Activated T-helper 1 cell treated with Interleukin-2 at 50 U/mL for 16 hours (primary cell): ENCODE measurements at regions not wholly inside any gene's neighbourhood (a gene's known extent, or its start where the extent isn't known, plus 50 kb on each side); places are given as distances from the start of the nearest gene placed in this dataset.
"Not testable (repeated sequence)": the region's sequence is repeated elsewhere in the genome, so short reads cannot be mapped to it uniquely, and the experiment has no call there.

ENCODE experiments used
- DNase-seq: peaks from one replicate; pipeline ENCODE4 v3.0.0-alpha.2; 2020; ENCODE audit warnings: low read depth

GRCh38 chr4:128565565-128566186 is 243.8 kb upstream of the JADE1 start:
- no peak for DNase-seq

GRCh38 chr4:128565054-128565453 is 244.4 kb upstream of the JADE1 start:
- no peak for DNase-seq

DNA sequence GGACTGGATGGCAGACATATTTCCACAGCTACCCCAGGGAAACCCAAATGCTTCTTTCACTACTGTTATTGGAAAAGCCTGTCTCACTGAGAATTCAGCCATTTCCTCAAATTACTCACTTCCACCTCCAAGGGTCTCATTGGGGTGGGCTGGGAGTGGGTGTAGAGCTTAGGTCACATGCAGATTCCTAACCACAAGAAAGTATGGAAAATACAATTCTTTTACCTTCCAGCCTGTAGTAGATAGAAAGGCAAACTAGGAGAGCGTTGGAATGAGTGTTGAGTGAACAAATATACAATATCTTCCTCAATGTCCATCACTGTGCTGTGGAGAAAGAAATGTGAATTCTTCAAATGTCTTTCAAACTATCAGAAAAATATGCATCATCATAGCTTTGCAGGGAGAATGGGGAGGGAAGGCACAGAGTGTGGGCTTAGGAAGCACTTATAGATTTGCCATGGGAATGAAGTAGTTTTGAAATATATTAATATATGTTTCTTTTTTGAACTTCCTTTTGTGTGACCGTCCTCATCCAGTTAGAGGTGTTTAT is 245.3 kb upstream of the JADE1 start:
- DNase-seq: no peak

GRCh38 chr4:128560754-128561495 is 248.6 kb upstream of the JADE1 start:
- no peak for DNase-seq

DNA sequence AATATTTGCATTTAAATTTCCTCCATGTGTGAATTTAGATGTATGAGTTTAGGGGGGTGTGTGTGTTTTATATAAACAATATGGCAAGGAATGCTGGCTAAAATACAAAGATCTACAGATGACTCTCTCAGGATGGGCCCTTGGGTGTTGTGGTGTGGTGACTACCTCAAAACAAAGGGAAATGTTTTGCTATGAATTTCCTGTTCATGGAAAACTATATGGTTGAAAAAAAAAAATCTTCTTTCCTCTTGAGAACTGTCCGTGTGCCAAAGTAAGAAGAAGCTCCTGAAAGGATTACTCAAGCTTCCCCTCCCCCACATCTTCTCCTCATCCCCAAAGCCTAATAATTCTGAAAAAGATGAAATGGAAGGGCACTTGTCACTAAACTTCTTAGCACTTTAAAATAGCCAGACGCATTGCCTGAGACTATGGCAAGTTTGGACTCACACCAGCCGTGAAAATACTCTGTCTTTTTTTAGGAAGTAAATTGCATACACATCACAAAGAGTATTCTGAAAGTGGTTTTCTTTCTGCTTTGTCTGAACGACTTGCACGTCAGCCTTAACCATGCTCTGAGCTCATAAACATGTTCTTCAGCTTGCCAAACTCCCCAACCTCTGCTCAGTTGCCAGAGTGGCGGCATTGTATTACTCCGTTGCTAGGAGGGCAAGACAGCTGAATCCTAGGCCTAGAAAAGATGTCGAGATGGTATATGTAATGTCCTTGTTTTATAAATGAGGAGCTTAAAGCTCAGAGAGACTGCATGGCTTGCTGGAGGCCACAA is 250.4 kb upstream of the JADE1 start:
- DNase-seq: no peak

GRCh38 chr4:128556756-128557155 is 252.7 kb upstream of the JADE1 start:
- DNase-seq: no peak

DNA sequence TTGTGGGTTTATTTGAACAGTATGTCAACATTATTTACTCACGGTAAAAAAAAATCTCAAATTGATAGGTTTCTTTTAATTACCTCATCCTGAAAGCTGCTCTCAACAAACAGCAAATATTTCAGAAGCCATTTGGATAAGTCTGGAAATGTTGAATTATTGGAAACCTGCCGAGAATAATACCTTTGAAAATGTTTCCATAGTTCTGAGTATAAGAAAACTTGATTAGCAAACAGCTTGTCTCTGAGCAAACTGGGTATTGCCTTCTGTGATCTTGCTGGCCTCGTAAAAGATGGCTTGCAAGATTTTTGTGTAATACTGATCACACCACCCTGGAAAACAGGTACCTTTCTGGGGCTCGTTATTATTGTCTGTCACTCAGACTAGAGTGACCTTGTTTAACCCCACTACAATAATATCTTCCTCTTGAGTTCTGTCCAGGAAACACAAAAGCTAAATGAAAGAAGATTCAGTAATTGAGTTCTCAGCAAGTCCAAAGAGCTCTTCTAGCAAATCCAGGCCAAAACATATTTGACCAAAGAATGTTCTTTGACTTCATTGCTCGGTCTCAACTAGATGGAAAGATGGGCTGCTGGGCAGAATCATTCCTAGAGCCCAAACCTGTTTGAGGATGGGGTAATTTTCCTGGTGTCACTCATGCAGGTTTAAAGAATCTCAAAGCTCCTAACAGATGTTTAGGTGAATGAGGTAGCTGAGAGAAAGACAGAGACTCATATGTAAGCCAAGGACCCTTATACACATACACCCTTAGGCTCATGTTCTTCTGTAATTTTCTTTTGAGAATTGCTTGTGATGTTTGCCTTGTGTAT is 255.6 kb upstream of the JADE1 start:
- DNase-seq: no peak

DNA sequence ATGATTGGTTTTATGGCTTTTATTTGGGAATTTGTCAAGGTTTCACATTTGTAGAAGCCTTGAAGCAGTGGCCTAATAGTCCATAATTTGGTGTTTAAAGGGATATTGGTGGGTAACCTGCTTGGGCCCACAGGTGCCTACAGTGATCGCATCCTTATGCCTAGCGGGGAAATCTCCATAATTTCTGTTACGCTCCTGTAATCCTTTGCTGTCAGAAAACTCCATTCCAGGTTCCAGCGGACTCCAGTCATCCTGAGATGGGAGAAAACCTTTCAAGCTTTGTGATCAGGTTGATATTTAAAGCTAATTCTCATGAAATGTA is 257.0 kb upstream of the JADE1 start:
- DNase-seq: no peak

DNA sequence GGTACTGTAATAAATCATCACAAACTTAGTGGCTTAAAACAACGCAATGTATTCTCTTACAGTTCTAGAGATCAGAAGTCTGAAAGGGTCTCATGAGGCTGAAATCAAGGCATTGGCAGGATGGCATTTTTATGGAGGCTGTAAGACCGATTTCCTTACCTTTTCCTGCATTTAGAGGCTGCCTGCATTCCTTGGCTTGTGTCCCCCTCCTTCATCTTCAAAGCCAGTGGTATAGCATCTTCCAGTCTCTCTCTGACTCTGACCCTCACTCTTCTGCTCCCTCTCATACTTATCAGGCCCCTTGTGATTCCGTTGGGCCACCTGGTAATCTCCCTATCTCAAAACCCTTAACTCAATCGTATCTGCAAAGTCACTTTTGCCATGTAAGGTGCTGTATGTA is 258.2 kb upstream of the JADE1 start:
- DNase-seq: no peak

GRCh38 chr4:128550060-128550459 is 259.4 kb upstream of the JADE1 start:
- no peak for DNase-seq

DNA sequence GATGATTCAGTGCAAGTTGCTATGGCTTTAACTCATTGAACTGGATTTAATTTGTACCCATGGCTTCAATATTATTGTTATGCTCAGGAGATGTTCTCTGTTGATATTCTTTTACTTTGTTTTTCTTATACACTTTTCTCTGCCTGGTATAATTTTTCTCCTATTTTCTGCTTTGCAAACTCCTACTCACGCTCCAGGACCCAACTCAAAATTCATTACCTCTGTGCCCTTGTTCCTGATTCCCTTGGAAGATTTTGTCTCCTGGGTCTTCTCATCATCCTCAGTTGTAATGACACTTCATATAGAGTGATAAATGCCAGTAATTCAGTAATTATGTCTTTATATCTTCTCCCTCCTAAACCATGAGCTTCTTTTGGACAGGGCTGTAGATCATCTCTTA is 259.9 kb upstream of the JADE1 start:
- no peak for DNase-seq

DNA sequence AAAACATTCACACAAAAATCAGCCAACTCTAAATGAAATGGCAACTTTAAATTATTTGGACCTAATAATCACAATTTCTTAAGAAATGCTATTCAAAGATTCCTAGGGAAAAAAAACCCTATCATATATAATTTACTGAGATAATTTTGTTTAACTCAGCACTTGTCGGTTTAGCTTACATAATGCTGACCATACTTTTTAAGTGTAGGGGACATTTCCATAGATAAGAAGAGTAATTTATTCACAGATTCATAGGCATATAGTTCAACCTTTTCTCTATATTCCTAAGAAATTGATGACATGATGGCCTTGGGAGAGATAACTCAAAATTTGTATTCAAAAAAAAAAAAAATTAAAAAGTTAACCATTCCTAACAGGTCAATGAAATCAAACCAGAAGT is 260.8 kb upstream of the PGRMC2 start:
- DNase-seq: no peak

GRCh38 chr4:128544272-128544671 is 256.7 kb upstream of the PGRMC2 start:
- DNase-seq: no peak

DNA sequence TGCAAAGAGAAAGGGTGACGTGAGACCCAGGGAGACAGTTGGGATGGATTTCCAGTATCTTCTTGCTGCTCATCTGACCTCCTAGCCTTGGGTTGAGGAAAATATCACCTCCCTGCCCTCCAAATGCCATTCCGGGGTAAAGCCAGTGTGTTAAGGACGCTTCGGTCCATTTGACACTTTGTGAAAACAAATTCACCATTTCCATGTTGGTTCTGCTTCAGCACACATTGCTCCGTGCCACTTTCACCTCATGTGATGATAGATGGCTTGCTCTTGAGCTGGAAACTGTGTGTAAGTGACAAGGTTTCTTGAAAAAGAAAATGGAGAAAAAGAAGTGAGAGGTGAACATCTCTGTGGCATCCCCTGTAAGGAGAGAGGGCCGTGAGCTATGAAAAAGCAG is 256.1 kb upstream of the PGRMC2 start:
- no peak for DNase-seq

DNA sequence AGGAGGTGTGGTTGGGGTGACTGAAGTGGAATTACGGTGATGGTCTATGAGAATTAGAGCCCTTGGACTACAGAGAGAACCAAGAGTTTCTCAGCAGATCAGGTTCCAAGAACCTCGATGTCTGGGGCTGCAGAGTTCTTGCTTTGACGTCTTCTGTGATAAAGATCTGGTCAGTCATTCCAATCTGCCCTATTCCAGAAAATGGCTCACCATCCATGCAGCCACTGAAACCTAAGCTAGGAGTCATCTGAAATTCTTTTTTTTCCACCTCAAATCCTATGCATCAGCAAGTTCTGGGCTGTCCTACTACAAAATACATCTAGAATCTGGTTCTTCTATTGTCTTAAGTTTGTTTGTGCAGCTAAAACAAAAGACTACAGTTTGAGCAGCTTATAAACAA is 254.4 kb upstream of the PGRMC2 start:
- no peak for DNase-seq

DNA sequence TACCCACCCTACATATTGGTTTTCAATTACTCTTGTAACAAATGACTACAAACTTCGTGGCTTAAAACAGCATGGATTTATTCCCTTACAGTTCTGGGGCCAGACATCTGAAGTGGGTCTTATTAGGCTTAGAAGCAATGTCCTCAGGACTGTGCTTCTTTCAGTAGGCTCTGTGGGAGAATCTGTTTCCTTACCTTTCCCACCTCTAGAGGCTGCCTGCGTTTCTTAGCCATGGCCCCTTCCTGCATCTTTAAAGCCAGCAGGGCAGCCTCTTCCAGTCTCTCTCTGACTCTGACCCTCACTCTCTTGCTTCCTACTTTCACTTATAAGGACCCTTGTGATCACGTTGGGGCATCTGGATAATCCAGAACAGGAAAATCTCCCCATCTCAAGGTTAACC is 252.5 kb upstream of the PGRMC2 start:
- no peak for DNase-seq

DNA sequence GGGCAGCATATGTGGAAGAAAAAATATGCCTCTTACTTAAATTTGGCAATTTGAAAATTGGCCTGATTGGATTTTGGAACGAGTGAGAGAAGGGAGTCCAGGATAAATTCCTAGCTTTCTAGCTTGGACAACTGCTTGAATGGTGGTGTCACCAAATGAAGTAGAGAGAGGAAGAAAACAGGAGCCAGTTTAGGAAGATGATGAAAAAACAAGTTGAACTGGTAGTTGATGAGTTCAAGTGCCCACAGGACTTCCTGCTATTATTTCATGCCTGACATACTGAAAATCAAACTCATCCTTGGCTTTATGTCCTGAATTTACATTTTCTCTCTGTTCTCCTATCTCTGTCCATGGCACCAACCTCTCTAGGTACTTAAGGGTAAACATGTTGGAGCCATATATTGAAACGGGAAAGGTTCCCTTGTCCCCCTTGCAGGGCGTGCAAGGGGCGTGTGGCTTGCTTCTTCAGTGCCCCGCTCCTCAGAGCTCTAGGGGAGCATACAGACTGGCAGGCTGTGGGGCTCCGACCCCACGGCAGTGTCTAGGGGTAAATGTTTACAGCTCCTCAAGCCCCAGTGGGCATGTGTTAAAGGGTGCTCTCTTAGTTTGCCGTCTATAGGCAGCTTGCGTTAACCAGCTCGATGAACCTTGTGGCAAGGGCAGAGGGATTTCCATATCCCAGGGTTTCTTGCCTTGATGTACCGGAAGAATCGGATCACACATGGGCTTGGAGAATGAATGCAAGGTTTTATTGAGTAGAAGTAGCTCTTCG is 250.7 kb upstream of the PGRMC2 start:
- no peak for DNase-seq

DNA sequence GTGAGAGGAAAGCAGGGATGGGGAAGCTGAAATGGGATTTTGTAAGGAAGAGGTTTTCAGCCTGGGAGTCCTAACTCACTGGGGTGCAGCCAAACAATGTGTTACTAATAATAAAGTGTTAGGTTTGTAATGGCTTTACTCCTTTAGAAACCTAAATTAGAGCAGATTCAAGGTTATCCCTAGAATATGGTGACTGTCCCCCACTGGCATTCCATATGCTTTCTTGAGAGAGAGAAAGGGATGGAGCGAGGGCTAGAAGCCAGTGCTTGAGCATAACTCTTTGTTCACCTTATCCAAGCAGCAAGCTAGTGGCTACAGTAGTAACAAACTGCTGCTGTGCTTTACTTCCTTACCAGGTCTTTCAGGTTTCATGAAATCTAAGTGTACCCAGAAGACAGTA is 249.1 kb upstream of the PGRMC2 start:
- DNase-seq: no peak

DNA sequence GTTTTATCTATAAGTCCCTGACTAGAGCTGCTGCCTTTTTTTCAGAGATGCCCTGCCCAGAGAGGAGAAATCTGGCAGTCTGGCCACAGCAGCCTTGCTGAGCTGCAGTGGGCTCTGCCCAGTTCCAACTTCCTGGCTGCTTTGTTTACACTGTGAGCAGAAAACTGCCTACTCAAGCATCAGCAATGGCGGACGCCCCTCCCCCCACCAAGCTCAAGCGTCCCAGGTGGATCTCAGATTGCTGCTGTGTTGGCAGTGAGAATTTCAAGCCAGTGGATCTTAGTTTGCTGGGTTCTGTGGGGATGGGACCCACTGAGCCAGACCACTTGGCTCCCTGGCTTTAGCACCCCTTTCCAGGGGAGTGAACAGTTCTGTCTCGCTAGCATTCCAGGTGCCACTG is 247.9 kb upstream of the PGRMC2 start:
- DNase-seq: not testable (repeated sequence)

- no peak for DNase-seq
Measured at GRCh38 chr4:128528793-128529553, 241.4 kb upstream of the PGRMC2 start.
